CD4-positive, alpha-beta T cell treated with Interleukin-12 subunit alpha and Interleukin-12 subunit beta, for 1 hour (primary cell): ENCODE measurements at regions not wholly inside any gene's neighbourhood (a gene's known extent, or its start where the extent isn't known, plus 50 kb on each side); places are given as distances from the start of the nearest gene placed in this dataset.
"Not testable (repeated sequence)": the region's sequence is repeated elsewhere in the genome, so short reads cannot be mapped to it uniquely, and the experiment has no call there.

Experiments used
- DNase-seq: peaks from one replicate; pipeline ENCODE4 v3.0.0-alpha.2; 2020

- DNase-seq = no peak
These were observed 50.2 kb upstream of the CPNE4 start for GRCh38 chr3:132084982-132085381.

GRCh38 chr3:132087356-132087755, 52.5 kb upstream of the CPNE4 start:
- DNase-seq = no peak

- no peak for DNase-seq
These were observed 53.5 kb upstream of the CPNE4 start for GRCh38 chr3:132088291-132088690.

- no peak for DNase-seq
These were observed 56.1 kb upstream of the CPNE4 start for GRCh38 chr3:132090921-132091320.

- no peak for DNase-seq
These were observed 81.8 kb upstream of the CPNE4 start for GRCh38 chr3:132116601-132117000.

- DNase-seq = no peak
These were observed 82.8 kb upstream of the CPNE4 start for GRCh38 chr3:132117642-132118041.

- no peak for DNase-seq
These were observed 84.7 kb upstream of the CPNE4 start for GRCh38 chr3:132119531-132119930.

- no peak for DNase-seq
These were observed 89.3 kb upstream of the CPNE4 start for GRCh38 chr3:132124096-132124495.

- DNase-seq = no peak
These were observed 90.0 kb upstream of the CPNE4 start for GRCh38 chr3:132124651-132125284.

- no peak for DNase-seq
These were observed 99.8 kb upstream of the CPNE4 start for GRCh38 chr3:132134611-132135010.

- DNase-seq = no peak
These were observed 101.0 kb upstream of the CPNE4 start for GRCh38 chr3:132135628-132136333.

- no peak for DNase-seq
These were observed 101.5 kb upstream of the CPNE4 start for GRCh38 chr3:132136334-132136716.

- DNase-seq = not testable (repeated sequence)
These were observed 102.1 kb upstream of the CPNE4 start for GRCh38 chr3:132136902-132137301.

- DNase-seq = no peak
These were observed 111.0 kb upstream of the CPNE4 start for GRCh38 chr3:132145833-132146232.

GRCh38 chr3:132154619-132155018, 119.8 kb upstream of the CPNE4 start:
- no peak for DNase-seq

GRCh38 chr3:132159145-132159544, 124.3 kb upstream of the CPNE4 start:
- no peak for DNase-seq

GRCh38 chr3:132160198-132160597, 125.4 kb upstream of the CPNE4 start:
- no peak for DNase-seq

GRCh38 chr3:132161608-132162007, 126.8 kb upstream of the CPNE4 start:
- no peak for DNase-seq

GRCh38 chr3:132164469-132165092, 129.8 kb upstream of the CPNE4 start:
- no peak for DNase-seq

- DNase-seq = no peak
These were observed 133.1 kb upstream of the CPNE4 start for GRCh38 chr3:132167870-132168269.

- DNase-seq = no peak
These were observed 139.7 kb upstream of the CPNE4 start for GRCh38 chr3:132174500-132174899.

GRCh38 chr3:132180337-132180791, 136.8 kb upstream of the ACP3 start:
- peak; percentile 37 for DNase-seq

GRCh38 chr3:132183811-132184210, 133.4 kb upstream of the ACP3 start:
- no peak for DNase-seq

GRCh38 chr3:132187746-132188145, 129.5 kb upstream of the ACP3 start:
- DNase-seq = no peak
